Right atrium auricular region (tissue), 2 donors: ENCODE measurements at regions not wholly inside any gene's neighbourhood (a gene's known extent, or its start where the extent isn't known, plus 50 kb on each side); places are given as distances from the start of the nearest gene placed in this dataset.
A peak's percentile ranks its signal among the peaks of the same experiment; 100 is the strongest.

ENCODE experiments used
- DNase-seq: peaks from one replicate; pipeline ENCODE4 v3.0.0-alpha.2; 2019; ENCODE audit warnings: low spot score
- H3K27ac ChIP-seq, 2 donors: fragments of 200-600 bp; sonication (generic); 1 replicate in 1 of 2; 2 replicates in 1 of 2; pipeline ENCODE4 v1.5.1; 2016 to 2019
- H3K27me3 ChIP-seq, 2 donors: fragments of 200-600 bp; sonication (generic); one replicate each; pipeline versions ENCODE4 v1.5.1 to v1.6.0; 2017 to 2019
- H3K36me3 ChIP-seq: fragments of 200-600 bp; sonication (generic); one replicate; pipeline ENCODE4 v1.5.1; 2016
- H3K4me1 ChIP-seq, 2 donors: fragments of 200-600 bp; sonication (generic); one replicate each; pipeline versions ENCODE4 v1.5.1 to v1.6.0; 2017 to 2019
- H3K4me3 ChIP-seq, 2 donors: fragments of 200-600 bp; sonication (generic); 1 replicate in 1 of 2; 2 replicates in 1 of 2; pipeline ENCODE4 v1.5.1; 2017 to 2019; ENCODE audit warnings: mild to moderate bottlenecking in 1 of 2, moderate library complexity in 1 of 2
- H3K9me3 ChIP-seq, 2 donors: fragments of 200-600 bp; sonication (generic); one replicate each; pipeline ENCODE4 v1.5.1; 2019
- CTCF ChIP-seq, 2 donors: fragments of 200-600 bp; sonication (generic); IDR thresholded peaks; one replicate each; pipeline ENCODE4 v1.5.1; 2019; ENCODE audit warnings: antibody characterized with exemption in 2 of 2

- no peak for TF ChIP-seq CTCF (IDR thresholded peaks at IDR 0.05)
- Histone ChIP-seq H3K36me3 (no peaks in the 10 kb centered on the region), H3K9me3 (no peaks in the 10 kb centered on the region), H3K4me1 (no peaks in the 10 kb centered on the region), H3K27me3 (no peaks in the 10 kb centered on the region), H3K4me3 (no peak overlapping the region), H3K27ac (no peak overlapping the region)
- DNase-seq = no peak
These were observed 69.7 kb upstream of the BTG1 start for GRCh38 chr12:92215358-92215757.

DNA sequence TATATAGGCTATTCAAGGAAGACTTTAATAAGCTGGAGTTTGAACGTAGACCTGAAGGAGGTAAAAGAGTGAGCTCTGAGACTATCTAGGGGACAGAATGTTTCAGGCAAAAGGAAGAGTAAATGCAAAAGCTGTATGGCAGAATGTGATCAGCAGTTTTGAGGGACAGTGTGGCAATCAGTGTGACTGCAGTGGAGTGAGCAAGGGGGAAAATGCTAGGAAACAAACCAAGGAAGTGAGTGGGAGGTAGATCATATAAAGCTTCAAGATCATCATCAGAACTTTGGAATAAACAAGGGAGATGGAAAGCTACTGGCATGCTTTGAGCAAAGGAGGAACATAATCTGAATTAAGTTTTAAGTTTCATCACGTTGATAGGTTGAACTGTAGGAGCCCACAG is 67.5 kb upstream of the BTG1 start:
- Histone ChIP-seq H3K4me3 (no peak overlapping the region), H3K27me3 (no peaks in the 10 kb centered on the region), H3K4me1 (peaks cover 0 to 12% of the 10 kb centered on the region in 2 donors), H3K9me3 (no peaks in the 10 kb centered on the region), H3K36me3 (no peaks in the 10 kb centered on the region), H3K27ac (no peak overlapping the region)
- TF ChIP-seq CTCF (IDR thresholded peaks at IDR 0.05) = no peak
- no peak for DNase-seq

DNA sequence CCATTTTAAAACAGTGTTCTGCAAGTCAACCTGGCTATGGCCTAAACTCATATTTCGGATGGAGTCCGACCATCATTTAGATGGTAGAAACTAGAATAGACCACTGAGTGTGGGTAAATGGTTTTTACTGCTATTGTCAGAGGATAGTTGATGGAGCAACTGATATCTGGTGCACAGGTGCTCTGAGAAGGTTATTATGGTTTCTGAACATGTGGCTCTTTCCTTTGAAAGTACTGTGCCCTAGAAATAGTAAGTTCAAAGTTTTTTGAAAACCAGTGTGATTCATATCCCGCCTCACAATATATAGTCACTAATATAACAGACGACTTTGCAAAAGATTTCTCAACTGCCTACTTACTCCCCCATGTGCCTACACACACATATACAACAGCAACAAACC is 64.4 kb upstream of the BTG1 start:
- H3K36me3 ChIP-seq = no peaks in the 10 kb centered on the region
- no peak for DNase-seq
- no peak overlapping the region for H3K4me3 ChIP-seq
- peaks cover 0 to 13% of the 10 kb centered on the region in 2 donors for H3K4me1 ChIP-seq
- H3K27me3 ChIP-seq = no peaks in the 10 kb centered on the region
- H3K27ac ChIP-seq = no peak overlapping the region
- no peak for TF ChIP-seq CTCF (IDR thresholded peaks at IDR 0.05)
- H3K9me3 ChIP-seq = no peaks in the 10 kb centered on the region

- H3K9me3 ChIP-seq = no peaks in the 10 kb centered on the region
- TF ChIP-seq CTCF (IDR thresholded peaks at IDR 0.05) = no peak
- peak overlapping the region in 1 of 2 donors; percentile 20 for H3K27ac ChIP-seq
- no peak for DNase-seq
- H3K36me3 ChIP-seq = no peaks in the 10 kb centered on the region
- no peaks in the 10 kb centered on the region for H3K27me3 ChIP-seq
- peaks cover 0 to 13% of the 10 kb centered on the region in 2 donors for H3K4me1 ChIP-seq
- H3K4me3 ChIP-seq = no peak overlapping the region
These were observed 63.0 kb upstream of the BTG1 start for GRCh38 chr12:92208613-92209121.

GRCh38 chr12:92206596-92206995 is 61.0 kb upstream of the BTG1 start:
- Histone ChIP-seq H3K36me3 (no peaks in the 10 kb centered on the region), H3K27ac (no peak overlapping the region), H3K9me3 (no peaks in the 10 kb centered on the region), H3K4me1 (peaks cover 0 to 13% of the 10 kb centered on the region in 2 donors), H3K4me3 (no peak overlapping the region), H3K27me3 (no peaks in the 10 kb centered on the region)
- no peak for DNase-seq
- TF ChIP-seq CTCF (IDR thresholded peaks at IDR 0.05) = no peak

DNA sequence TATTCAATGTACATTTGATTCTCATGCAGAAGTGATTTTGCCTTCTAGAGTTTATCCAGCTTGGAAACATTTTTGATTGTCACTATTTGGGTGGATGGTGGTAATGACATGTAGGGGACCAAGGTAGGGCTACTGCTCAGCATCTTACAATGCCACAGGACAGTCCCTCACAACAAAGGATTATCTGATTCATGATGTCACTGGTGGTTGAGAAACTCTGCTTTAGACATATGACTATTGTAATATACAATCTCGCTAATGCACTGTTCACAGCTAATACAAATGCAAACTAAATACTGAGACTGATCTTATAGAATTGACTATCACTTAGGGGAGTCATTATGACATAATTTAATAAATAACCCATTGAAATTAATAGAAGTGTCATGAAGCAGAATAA is 60.4 kb upstream of the BTG1 start:
- Histone ChIP-seq H3K27me3 (no peaks in the 10 kb centered on the region), H3K9me3 (no peaks in the 10 kb centered on the region), H3K4me3 (no peak overlapping the region), H3K36me3 (no peaks in the 10 kb centered on the region), H3K27ac (no peak overlapping the region), H3K4me1 (peaks cover 0 to 13% of the 10 kb centered on the region in 2 donors)
- DNase-seq = no peak
- no peak for TF ChIP-seq CTCF (IDR thresholded peaks at IDR 0.05)
